Sigmoid colon (tissue), 6 donors: ENCODE measurements at regions not wholly inside any gene's neighbourhood (a gene's known extent, or its start where the extent isn't known, plus 50 kb on each side); places are given as distances from the start of the nearest gene placed in this dataset.

Experiments
- DNase-seq: peaks from one replicate; pipeline ENCODE4 v3.0.0-alpha.2; 2019
- H3K27ac ChIP-seq, 4 donors: fragments of 200-600 bp; sonication (generic); one replicate each; pipeline ENCODE4 v1.5.1; 2016 to 2019; ENCODE audit warnings: mild to moderate bottlenecking in 1 of 4
- H3K27me3 ChIP-seq, 3 donors: fragments of 200-600 bp; sonication (generic); one replicate each; pipeline ENCODE4 v1.5.1; 2019; ENCODE audit warnings: mild to moderate bottlenecking in 1 of 3
- H3K36me3 ChIP-seq, 4 donors: fragments of 200-600 bp; sonication (generic); one replicate each; pipeline ENCODE4 v1.5.1; 2016 to 2019
- H3K4me1 ChIP-seq, 4 donors: fragments of 200-600 bp; sonication (generic); one replicate each; pipeline ENCODE4 v1.5.1; 2017 to 2019
- H3K4me3 ChIP-seq, 4 donors: fragments of 200-600 bp; sonication (generic); one replicate each; pipeline ENCODE4 v1.5.1; 2017 to 2019; ENCODE audit warnings: mild to moderate bottlenecking in 2 of 4, moderate library complexity in 1 of 4
- H3K9me3 ChIP-seq, 4 donors: fragments of 200-600 bp in 3 of 4; sonication (generic) in 3 of 4; one replicate each; pipeline versions ENCODE4 v1.5.1 to v1.6.1; 2013 to 2019
- EP300 ChIP-seq, 4 donors: sonication (generic); formaldehyde crosslinking; IDR thresholded peaks; one replicate each; pipeline ENCODE4 v1.6.1; 2017; ENCODE audit warnings: antibody characterized with exemption in 4 of 4
- POLR2A ChIP-seq, 2 donors: fragments of 450-650 bp; IDR thresholded peaks; one replicate each; pipeline ENCODE4 v1.6.1; 2016; ENCODE audit warnings: antibody characterized with exemption in 2 of 2, mild to moderate bottlenecking in 2 of 2, moderate library complexity in 2 of 2
- POLR2AphosphoS5 ChIP-seq, 4 donors: sonication (generic); formaldehyde crosslinking; IDR thresholded peaks; one replicate each; pipeline ENCODE4 v1.6.1; 2017; ENCODE audit warnings: antibody characterized with exemption in 4 of 4
- WGBS, 2 donors: extraction: QIAGEN DNeasy Blood & Tissue Kit; methylation state at CpG; one replicate each; pipeline ENCODE4 v1.1.7; 2013; 5-methylcytosine and 5-hydroxymethylcytosine counted together
- intact Hi-C: fragments of 100-400 bp; cut with DNase I; formaldehyde crosslinking; loops from one replicate; pipeline ENCODE4 v1.15.1; 2023
- TF ChIP-seq, protein P1 (sequence below), 4 experiments: fragments of 450-650 bp in 3 of 4; fragments of 200-600 bp in 1 of 4; IDR thresholded peaks; one replicate each; pipeline ENCODE4 v1.5.1; 2016 to 2019; ENCODE audit warnings: antibody characterized with exemption in 4 of 4, mild to moderate bottlenecking in 3 of 4, moderate library complexity in 2 of 4
- donor health status: healthy with polysubstance abuse.
- donor health status: healthy.

DNA sequence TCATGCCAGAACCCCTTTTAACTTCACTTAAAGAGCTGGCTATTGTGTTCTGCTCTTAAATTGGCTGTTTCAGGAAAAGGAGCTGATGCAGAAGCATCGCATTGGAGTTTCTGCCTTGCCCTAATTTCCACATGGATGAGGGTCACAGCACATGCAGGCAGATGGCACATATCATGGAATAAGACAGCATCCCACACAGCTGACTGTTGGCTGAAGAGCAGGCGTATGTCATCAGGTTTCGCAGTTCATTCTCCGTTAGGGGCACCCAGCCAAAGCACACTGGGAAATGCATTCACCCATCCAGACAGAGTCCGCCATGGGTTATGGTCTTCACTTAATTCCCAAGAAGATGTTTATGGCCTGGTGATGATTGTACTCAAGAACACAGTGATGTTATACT, 572.5 kb downstream of the LIG4 start:
- no peaks in the 10 kb centered on the region for H3K4me1 ChIP-seq
- no peaks in the 10 kb centered on the region for H3K27me3 ChIP-seq
- intact Hi-C loops, result no loop called here
- DNase-seq, result no peak
- 82 to 85% methylated on average over 5 of the region's 5 CpGs for WGBS, 2 donors
- no peak overlapping the region for H3K27ac ChIP-seq
- no peak overlapping the region for H3K4me3 ChIP-seq
- no peak for TF ChIP-seq POLR2AphosphoS5 (IDR thresholded peaks at IDR 0.05)
- TF ChIP-seq, protein P1, sequence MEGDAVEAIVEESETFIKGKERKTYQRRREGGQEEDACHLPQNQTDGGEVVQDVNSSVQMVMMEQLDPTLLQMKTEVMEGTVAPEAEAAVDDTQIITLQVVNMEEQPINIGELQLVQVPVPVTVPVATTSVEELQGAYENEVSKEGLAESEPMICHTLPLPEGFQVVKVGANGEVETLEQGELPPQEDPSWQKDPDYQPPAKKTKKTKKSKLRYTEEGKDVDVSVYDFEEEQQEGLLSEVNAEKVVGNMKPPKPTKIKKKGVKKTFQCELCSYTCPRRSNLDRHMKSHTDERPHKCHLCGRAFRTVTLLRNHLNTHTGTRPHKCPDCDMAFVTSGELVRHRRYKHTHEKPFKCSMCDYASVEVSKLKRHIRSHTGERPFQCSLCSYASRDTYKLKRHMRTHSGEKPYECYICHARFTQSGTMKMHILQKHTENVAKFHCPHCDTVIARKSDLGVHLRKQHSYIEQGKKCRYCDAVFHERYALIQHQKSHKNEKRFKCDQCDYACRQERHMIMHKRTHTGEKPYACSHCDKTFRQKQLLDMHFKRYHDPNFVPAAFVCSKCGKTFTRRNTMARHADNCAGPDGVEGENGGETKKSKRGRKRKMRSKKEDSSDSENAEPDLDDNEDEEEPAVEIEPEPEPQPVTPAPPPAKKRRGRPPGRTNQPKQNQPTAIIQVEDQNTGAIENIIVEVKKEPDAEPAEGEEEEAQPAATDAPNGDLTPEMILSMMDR (IDR thresholded peaks at IDR 0.05), result no peak
- TF ChIP-seq POLR2A (IDR thresholded peaks at IDR 0.05), result no peak
- no peak for TF ChIP-seq EP300 (IDR thresholded peaks at IDR 0.05)
- H3K9me3 ChIP-seq, result no peaks in the 10 kb centered on the region
- no peaks in the 10 kb centered on the region for H3K36me3 ChIP-seq

DNA sequence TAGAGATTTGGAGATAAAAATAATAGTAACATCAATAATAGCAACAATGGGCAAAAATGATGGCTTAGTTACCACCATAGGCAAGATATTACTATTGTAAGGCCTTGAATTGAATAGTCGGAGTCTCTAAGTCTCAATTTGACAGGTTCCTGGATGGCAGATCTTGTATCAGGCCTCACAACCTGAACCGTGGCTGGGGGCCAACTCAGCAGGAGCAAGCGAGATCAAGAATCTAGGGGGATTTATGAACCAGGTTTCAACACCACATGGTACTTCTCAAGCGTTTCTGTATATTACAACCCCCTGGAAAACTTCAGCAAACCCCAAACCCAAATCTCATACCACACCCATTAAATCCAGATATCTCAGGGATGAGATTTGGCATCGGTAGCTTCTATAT, 573.8 kb downstream of the LIG4 start:
- intact Hi-C loops, result no loop called here
- no peaks in the 10 kb centered on the region for H3K36me3 ChIP-seq
- no peak overlapping the region for H3K4me3 ChIP-seq
- no peaks in the 10 kb centered on the region for H3K27me3 ChIP-seq
- WGBS, 2 donors, result 84 to 88% methylated on average over 5 of the region's 5 CpGs
- TF ChIP-seq POLR2AphosphoS5 (IDR thresholded peaks at IDR 0.05), result no peak
- TF ChIP-seq POLR2A (IDR thresholded peaks at IDR 0.05), result no peak
- TF ChIP-seq, protein P1 (IDR thresholded peaks at IDR 0.05), result no peak
- TF ChIP-seq EP300 (IDR thresholded peaks at IDR 0.05), result no peak
- H3K27ac ChIP-seq, result no peak overlapping the region
- H3K9me3 ChIP-seq, result no peaks in the 10 kb centered on the region
- H3K4me1 ChIP-seq, result no peaks in the 10 kb centered on the region
- DNase-seq, result no peak

DNA sequence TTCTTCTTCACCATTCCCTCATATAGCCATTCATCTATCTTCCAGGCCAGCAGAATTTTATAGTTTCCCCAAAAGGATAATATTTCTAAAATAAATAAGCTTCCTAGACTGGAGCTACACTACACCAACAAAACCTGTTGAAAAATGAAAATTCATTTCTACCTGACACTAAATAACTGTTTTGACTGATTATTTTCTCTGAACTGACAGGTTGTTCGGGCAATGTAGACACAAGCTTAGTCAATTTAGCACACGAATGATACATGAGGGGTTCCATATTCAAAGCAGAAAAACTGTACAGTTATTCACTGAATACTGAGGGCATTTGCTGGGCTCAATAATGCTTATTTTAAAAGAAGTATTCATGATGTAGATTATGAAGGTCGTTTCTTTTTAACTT, 589.7 kb downstream of the LIG4 start:
- Histone ChIP-seq H3K27me3 (no peaks in the 10 kb centered on the region), H3K36me3 (no peaks in the 10 kb centered on the region), H3K27ac (no peak overlapping the region), H3K9me3 (no peaks in the 10 kb centered on the region), H3K4me1 (no peaks in the 10 kb centered on the region), H3K4me3 (no peak overlapping the region)
- 70 to 81% methylated on average over 3 of the region's 3 CpGs for WGBS, 2 donors
- DNase-seq, result no peak
- intact Hi-C loops, result no loop called here
- TF ChIP-seq, protein P1 (IDR thresholded peaks at IDR 0.05), result no peak
- TF ChIP-seq POLR2AphosphoS5 (IDR thresholded peaks at IDR 0.05) (no peak), EP300 (IDR thresholded peaks at IDR 0.05) (no peak), POLR2A (IDR thresholded peaks at IDR 0.05) (no peak)

DNA sequence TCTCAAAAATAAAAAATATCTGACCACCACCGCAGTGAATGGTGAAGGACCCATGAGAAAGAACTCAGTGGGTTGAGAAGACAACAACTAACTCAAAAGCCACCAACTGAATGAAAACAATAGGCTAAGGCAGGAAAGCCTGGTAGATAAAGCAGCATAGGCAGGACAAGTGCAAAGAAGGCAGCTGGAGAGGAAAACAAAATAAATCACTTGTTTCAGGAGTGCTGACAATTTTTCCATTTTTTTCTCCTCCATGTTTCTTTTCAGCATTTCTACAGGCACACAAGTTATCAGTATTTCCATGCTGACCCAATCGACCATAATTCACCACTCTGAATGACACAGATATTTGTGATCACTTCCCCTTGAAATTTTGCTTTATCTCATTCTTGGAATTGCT, 597.8 kb downstream of the LIG4 start:
- intact Hi-C loops, result no loop called here
- WGBS, 2 donors, result 45 to 47% methylated on average over 2 of the region's 2 CpGs
- no peak for DNase-seq

DNA sequence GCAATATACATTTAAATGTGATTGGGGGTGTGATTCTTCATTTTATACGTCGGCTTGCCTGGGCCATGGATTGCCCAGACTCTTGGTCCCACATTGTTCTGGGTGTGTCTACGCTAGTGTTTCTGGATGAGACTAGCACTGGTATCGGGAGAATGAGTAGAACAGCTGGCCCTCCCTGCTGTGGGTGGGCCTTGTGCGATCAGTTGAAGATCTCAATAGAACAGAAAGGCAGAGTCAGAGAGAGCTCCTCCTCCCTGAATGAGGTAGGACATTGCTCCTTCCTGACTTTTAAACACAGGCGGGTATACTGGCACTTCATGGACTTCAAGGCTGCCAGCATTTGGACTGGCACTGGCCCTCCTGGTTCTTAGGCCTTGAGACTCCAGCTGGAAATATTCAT, 603.0 kb downstream of the LIG4 start:
- DNase-seq, result no peak
- intact Hi-C loops, result no loop called here
- 91 to 93% methylated on average over 6 of the region's 6 CpGs for WGBS, 2 donors

More for the DNA sequence above, 597.8 kb downstream of the LIG4 start:
- H3K27ac ChIP-seq, result no peak overlapping the region
- no peaks in the 10 kb centered on the region for H3K36me3 ChIP-seq
- no peaks in the 10 kb centered on the region for H3K9me3 ChIP-seq
- no peaks in the 10 kb centered on the region for H3K27me3 ChIP-seq
- TF ChIP-seq POLR2A (IDR thresholded peaks at IDR 0.05) (no peak), POLR2AphosphoS5 (IDR thresholded peaks at IDR 0.05) (no peak), EP300 (IDR thresholded peaks at IDR 0.05) (no peak)
- TF ChIP-seq, protein P1 (IDR thresholded peaks at IDR 0.05), result no peak
- no peak overlapping the region for H3K4me3 ChIP-seq
- no peaks in the 10 kb centered on the region for H3K4me1 ChIP-seq

More for the DNA sequence above, 603.0 kb downstream of the LIG4 start:
- Histone ChIP-seq H3K9me3 (no peaks in the 10 kb centered on the region), H3K4me1 (no peaks in the 10 kb centered on the region), H3K4me3 (no peak overlapping the region), H3K27me3 (no peaks in the 10 kb centered on the region), H3K36me3 (no peaks in the 10 kb centered on the region), H3K27ac (no peak overlapping the region)
- TF ChIP-seq POLR2AphosphoS5 (IDR thresholded peaks at IDR 0.05), result no peak
- TF ChIP-seq, protein P1 (IDR thresholded peaks at IDR 0.05), result no peak
- TF ChIP-seq POLR2A (IDR thresholded peaks at IDR 0.05), result no peak
- no peak for TF ChIP-seq EP300 (IDR thresholded peaks at IDR 0.05)
